HL-60 (cell line): ENCODE measurements at regions not wholly inside any gene's neighbourhood (a gene's known extent, or its start where the extent isn't known, plus 50 kb on each side); places are given as distances from the start of the nearest gene placed in this dataset.

Experiments used
- DNase-seq, 2 experiments: peaks; one replicate each; pipeline ENCODE4 v3.0.0-alpha.2; 2010 to 2020; ENCODE audit warnings: low read depth in 1 of 2, low spot score in 1 of 2
- H3K27ac ChIP-seq: fragments of 250-450 bp; sonication (Bioruptor Pico); replicated peaks from 2 replicates; pipeline ENCODE4 v1.5.1; 2020; ENCODE audit warnings: mild to moderate bottlenecking, moderate library complexity
- H3K27me3 ChIP-seq: fragments of 250-450 bp; sonication (Bioruptor Pico); 2 replicates; pipeline ENCODE4 v1.5.1; 2021; ENCODE audit warnings: mild to moderate bottlenecking, moderate library complexity; ENCODE audit not compliant: insufficient read depth, poor library complexity, severe bottlenecking
- H3K4me3 ChIP-seq: replicated peaks from 2 replicates; pipeline ENCODE4 v1.5.1; 2011; ENCODE audit warnings: mild to moderate bottlenecking, control low read depth, low read length; ENCODE audit not compliant: insufficient read depth
- GABPA ChIP-seq: IDR thresholded peaks from 2 replicates; pipeline ENCODE4 v1.6.1; 2012; ENCODE audit warnings: low read depth
- POLR2AphosphoS5 ChIP-seq: IDR thresholded peaks from 2 replicates; pipeline ENCODE4 v1.6.1; 2012; ENCODE audit warnings: low read depth
- SPI1 ChIP-seq: IDR thresholded peaks from 2 replicates; pipeline ENCODE4 v1.6.1; 2012; ENCODE audit warnings: low read depth, mild to moderate bottlenecking, borderline replicate concordance
- TF ChIP-seq, protein P1 (sequence below): IDR thresholded peaks from 2 replicates; pipeline ENCODE4 v1.6.1; 2012; ENCODE audit warnings: low read depth; ENCODE audit not compliant: insufficient replicate concordance
- TF ChIP-seq, protein P2 (sequence below): IDR thresholded peaks from one replicate; pipeline ENCODE4 v1.5.1; 2011; ENCODE audit warnings: low read length, control low read depth, inconsistent platforms; ENCODE audit not compliant: insufficient read depth

DNA sequence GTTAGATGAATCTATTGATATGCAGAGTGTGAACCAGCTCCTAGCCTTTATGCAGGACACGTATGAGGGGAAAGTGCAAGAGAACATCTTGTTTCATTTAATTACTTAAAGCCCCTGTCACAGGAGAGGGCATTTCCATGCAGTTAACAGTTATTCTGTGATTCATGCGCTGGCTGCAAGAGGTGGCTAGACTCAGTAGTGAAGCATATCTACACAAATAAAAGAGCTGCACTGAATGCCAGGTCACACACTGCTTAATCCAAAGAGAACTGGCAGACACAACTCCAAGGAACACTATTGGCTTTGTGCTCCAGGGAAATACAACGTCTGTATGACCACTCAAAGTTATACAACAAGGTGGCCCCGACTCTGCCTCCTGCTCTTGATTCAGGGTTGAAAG is 394.1 kb downstream of the C12orf75 start:
- peaks cover 5% of the 10 kb centered on the region for H3K27me3 ChIP-seq
- TF ChIP-seq, protein P1, sequence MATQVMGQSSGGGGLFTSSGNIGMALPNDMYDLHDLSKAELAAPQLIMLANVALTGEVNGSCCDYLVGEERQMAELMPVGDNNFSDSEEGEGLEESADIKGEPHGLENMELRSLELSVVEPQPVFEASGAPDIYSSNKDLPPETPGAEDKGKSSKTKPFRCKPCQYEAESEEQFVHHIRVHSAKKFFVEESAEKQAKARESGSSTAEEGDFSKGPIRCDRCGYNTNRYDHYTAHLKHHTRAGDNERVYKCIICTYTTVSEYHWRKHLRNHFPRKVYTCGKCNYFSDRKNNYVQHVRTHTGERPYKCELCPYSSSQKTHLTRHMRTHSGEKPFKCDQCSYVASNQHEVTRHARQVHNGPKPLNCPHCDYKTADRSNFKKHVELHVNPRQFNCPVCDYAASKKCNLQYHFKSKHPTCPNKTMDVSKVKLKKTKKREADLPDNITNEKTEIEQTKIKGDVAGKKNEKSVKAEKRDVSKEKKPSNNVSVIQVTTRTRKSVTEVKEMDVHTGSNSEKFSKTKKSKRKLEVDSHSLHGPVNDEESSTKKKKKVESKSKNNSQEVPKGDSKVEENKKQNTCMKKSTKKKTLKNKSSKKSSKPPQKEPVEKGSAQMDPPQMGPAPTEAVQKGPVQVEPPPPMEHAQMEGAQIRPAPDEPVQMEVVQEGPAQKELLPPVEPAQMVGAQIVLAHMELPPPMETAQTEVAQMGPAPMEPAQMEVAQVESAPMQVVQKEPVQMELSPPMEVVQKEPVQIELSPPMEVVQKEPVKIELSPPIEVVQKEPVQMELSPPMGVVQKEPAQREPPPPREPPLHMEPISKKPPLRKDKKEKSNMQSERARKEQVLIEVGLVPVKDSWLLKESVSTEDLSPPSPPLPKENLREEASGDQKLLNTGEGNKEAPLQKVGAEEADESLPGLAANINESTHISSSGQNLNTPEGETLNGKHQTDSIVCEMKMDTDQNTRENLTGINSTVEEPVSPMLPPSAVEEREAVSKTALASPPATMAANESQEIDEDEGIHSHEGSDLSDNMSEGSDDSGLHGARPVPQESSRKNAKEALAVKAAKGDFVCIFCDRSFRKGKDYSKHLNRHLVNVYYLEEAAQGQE: no peak
- no peak for TF ChIP-seq SPI1
- no peak for TF ChIP-seq POLR2AphosphoS5
- TF ChIP-seq, protein P2, sequence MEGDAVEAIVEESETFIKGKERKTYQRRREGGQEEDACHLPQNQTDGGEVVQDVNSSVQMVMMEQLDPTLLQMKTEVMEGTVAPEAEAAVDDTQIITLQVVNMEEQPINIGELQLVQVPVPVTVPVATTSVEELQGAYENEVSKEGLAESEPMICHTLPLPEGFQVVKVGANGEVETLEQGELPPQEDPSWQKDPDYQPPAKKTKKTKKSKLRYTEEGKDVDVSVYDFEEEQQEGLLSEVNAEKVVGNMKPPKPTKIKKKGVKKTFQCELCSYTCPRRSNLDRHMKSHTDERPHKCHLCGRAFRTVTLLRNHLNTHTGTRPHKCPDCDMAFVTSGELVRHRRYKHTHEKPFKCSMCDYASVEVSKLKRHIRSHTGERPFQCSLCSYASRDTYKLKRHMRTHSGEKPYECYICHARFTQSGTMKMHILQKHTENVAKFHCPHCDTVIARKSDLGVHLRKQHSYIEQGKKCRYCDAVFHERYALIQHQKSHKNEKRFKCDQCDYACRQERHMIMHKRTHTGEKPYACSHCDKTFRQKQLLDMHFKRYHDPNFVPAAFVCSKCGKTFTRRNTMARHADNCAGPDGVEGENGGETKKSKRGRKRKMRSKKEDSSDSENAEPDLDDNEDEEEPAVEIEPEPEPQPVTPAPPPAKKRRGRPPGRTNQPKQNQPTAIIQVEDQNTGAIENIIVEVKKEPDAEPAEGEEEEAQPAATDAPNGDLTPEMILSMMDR: no peak
- TF ChIP-seq GABPA: no peak
- DNase-seq: no peak

DNA sequence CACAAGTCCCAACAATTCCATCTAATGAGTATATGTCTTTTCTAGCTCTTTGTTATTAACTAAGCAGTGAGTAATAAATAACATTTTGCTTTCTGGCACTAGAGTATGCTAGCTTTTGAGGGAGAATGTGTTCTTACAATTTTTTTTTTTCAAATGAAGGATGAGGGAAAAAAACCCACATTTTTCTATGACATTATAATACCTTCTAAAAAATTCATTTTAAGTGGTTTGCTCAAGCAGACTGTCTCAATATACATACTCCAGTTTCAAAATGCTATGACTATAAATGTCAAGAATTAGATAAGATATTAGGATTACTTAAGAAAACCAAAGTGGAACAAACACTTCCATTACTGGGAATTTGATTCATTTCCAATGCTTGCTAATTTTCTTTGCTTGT is 394.6 kb downstream of the C12orf75 start:
- TF ChIP-seq SPI1 (no peak), POLR2AphosphoS5 (no peak), GABPA (no peak)
- TF ChIP-seq, protein P2: no peak
- TF ChIP-seq, protein P1: no peak
- Histone ChIP-seq H3K4me3 (no peak overlapping the region), H3K27ac (no peak overlapping the region), H3K27me3 (peaks cover 5% of the 10 kb centered on the region)
- DNase-seq: no peak

More for the DNA sequence above, 394.1 kb downstream of the C12orf75 start:
- Histone ChIP-seq H3K4me3 (no peak overlapping the region), H3K27ac (no peak overlapping the region)

GRCh38 chr12:105729181-105729771 is 398.8 kb downstream of the C12orf75 start:
- DNase-seq: no peak
- Histone ChIP-seq H3K27me3 (peaks cover 5% of the 10 kb centered on the region), H3K27ac (no peak overlapping the region), H3K4me3 (no peak overlapping the region)
- TF ChIP-seq, protein P1: no peak
- TF ChIP-seq GABPA (no peak), SPI1 (no peak), POLR2AphosphoS5 (no peak)
- TF ChIP-seq, protein P2: no peak
